OCI-LY1 (cell line): ENCODE measurements at regions not wholly inside any gene's neighbourhood (a gene's known extent, or its start where the extent isn't known, plus 50 kb on each side); places are given as distances from the start of the nearest gene placed in this dataset.

Experiments
- CTCF ChIP-seq: fragments of 200-600 bp; sonication (generic), shearing (Covaris generic); IDR thresholded peaks from 2 replicates; pipeline ENCODE4 v1.5.1; 2017; ENCODE audit warnings: mild to moderate bottlenecking, antibody characterized with exemption, low read length, moderate library complexity, mixed read lengths
- EZH2 ChIP-seq: fragments of 200-600 bp; sonication (generic), shearing (Covaris generic); IDR thresholded peaks from 2 replicates; pipeline ENCODE4 v1.8.0; 2017; ENCODE audit warnings: borderline replicate concordance, mixed run types, mild to moderate bottlenecking, antibody characterized with exemption, low read length, moderate library complexity, mixed read lengths

- TF ChIP-seq CTCF (no peak), EZH2 (no peak)
Measured at GRCh38 chr4:59938166-59938565, 1262.0 kb upstream of the ADGRL3 start.
